MM.1S (cell line): ENCODE measurements at regions not wholly inside any gene's neighbourhood (a gene's known extent, or its start where the extent isn't known, plus 50 kb on each side); places are given as distances from the start of the nearest gene placed in this dataset.

Experiments
- EZH2phosphoT487 ChIP-seq: fragments of 300-600 bp; sonication (generic); IDR thresholded peaks from 2 replicates; pipeline ENCODE4 v1.6.1; 2018; ENCODE audit warnings: antibody characterized with exemption, low read length
- TF ChIP-seq, protein P1 (sequence below): fragments of 300-600 bp; sonication (generic); IDR thresholded peaks from 2 replicates; pipeline ENCODE4 v1.5.1; 2016; ENCODE audit warnings: antibody characterized with exemption, low read length, mixed read lengths

DNA sequence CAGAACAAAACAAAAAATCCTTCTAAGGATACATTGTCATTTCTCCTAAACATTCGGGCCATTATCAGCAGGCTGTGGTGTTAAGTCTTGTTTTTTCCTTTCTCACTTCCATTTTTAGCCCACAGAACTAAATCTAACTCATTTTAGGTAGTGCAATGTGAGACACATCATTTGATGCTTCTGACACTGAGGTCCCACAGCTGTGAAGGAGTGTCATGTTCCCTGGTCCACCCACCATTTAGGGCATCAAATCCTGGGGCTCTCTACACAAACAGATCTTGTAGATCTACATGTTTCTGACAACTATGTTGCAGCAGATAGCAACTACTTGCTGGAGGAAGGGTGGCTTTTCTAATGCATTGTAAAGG lies 232.5 kb upstream of the IGFBP3 start:
- TF ChIP-seq, protein P1, sequence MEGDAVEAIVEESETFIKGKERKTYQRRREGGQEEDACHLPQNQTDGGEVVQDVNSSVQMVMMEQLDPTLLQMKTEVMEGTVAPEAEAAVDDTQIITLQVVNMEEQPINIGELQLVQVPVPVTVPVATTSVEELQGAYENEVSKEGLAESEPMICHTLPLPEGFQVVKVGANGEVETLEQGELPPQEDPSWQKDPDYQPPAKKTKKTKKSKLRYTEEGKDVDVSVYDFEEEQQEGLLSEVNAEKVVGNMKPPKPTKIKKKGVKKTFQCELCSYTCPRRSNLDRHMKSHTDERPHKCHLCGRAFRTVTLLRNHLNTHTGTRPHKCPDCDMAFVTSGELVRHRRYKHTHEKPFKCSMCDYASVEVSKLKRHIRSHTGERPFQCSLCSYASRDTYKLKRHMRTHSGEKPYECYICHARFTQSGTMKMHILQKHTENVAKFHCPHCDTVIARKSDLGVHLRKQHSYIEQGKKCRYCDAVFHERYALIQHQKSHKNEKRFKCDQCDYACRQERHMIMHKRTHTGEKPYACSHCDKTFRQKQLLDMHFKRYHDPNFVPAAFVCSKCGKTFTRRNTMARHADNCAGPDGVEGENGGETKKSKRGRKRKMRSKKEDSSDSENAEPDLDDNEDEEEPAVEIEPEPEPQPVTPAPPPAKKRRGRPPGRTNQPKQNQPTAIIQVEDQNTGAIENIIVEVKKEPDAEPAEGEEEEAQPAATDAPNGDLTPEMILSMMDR: no peak
- TF ChIP-seq EZH2phosphoT487: no peak
